ENCODE measurements at regions not wholly inside any gene's neighbourhood (a gene's known extent, or its start where the extent isn't known, plus 50 kb on each side); places are given as distances from the start of the nearest gene placed in this dataset.
"Not testable (repeated sequence)": the region's sequence is repeated elsewhere in the genome, so short reads cannot be mapped to it uniquely, and the experiment has no call there.

DNA sequence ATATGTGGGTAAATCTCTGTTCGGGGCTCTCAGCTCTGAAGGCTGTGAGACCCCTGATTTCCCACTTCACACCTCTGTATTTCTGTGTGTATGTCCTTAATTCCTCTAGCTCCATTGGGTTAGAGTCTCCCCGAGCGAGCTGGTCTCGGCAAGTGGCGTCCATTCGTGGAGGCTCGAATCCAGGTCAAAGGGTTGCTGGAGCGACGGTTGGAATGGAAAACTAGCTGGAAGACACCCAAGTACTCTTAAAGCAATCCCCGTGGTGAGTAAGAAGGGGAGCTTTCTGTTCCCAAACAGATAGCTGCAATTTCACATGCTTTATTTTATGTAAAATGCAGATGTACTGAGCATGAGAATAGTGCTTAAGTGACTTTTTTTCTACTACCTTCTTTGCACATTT is 277.5 kb upstream of the SGCG start:
- TF ChIP-seq MYC (IDR thresholded peaks at IDR 0.05; ENCODE audit: low read depth, low read length) = no peak
- TF ChIP-seq, protein P1, sequence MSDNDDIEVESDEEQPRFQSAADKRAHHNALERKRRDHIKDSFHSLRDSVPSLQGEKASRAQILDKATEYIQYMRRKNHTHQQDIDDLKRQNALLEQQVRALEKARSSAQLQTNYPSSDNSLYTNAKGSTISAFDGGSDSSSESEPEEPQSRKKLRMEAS (IDR thresholded peaks at IDR 0.05; ENCODE audit: low read depth, low read length) = no peak
- TF ChIP-seq, protein P2, sequence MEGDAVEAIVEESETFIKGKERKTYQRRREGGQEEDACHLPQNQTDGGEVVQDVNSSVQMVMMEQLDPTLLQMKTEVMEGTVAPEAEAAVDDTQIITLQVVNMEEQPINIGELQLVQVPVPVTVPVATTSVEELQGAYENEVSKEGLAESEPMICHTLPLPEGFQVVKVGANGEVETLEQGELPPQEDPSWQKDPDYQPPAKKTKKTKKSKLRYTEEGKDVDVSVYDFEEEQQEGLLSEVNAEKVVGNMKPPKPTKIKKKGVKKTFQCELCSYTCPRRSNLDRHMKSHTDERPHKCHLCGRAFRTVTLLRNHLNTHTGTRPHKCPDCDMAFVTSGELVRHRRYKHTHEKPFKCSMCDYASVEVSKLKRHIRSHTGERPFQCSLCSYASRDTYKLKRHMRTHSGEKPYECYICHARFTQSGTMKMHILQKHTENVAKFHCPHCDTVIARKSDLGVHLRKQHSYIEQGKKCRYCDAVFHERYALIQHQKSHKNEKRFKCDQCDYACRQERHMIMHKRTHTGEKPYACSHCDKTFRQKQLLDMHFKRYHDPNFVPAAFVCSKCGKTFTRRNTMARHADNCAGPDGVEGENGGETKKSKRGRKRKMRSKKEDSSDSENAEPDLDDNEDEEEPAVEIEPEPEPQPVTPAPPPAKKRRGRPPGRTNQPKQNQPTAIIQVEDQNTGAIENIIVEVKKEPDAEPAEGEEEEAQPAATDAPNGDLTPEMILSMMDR (IDR thresholded peaks at IDR 0.05; ENCODE audit: low read depth, low read length) = no peak
- no peak for TF ChIP-seq POLR2A (IDR thresholded peaks at IDR 0.05; ENCODE audit: extremely low read depth, insufficient read length)
- H3K4me3 ChIP-seq (ENCODE audit: low read depth, low read length) = no peak overlapping the region
- no peak for DNase-seq (ENCODE audit: low read depth)

DNA sequence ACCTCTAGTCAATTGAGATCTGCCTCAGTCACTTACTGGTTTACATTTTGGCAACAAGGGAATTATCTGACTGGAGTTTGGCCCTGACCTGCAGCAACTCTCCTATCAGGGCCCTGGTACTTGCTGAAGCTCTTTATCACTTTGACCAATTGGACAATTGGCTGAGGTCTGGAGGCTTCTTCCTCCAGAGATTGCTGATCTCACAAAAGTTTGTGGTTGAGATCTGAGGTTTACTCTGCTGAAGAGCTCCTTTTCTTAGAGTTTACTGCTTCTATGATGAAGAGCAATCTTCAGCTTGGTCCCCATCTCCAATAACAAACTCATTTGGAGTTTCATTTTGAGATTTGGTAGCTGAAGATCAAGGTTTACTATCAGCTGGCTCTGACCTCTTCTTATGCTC is 276.9 kb upstream of the SGCG start:
- no peak for DNase-seq (ENCODE audit: low read depth)
- no peak for TF ChIP-seq MYC (IDR thresholded peaks at IDR 0.05; ENCODE audit: low read depth, low read length)
- TF ChIP-seq POLR2A (IDR thresholded peaks at IDR 0.05; ENCODE audit: extremely low read depth, insufficient read length) = no peak
- TF ChIP-seq, protein P2 (IDR thresholded peaks at IDR 0.05; ENCODE audit: low read depth, low read length) = no peak
- TF ChIP-seq, protein P1 (IDR thresholded peaks at IDR 0.05; ENCODE audit: low read depth, low read length) = no peak
- H3K4me3 ChIP-seq (ENCODE audit: low read depth, low read length) = no peak overlapping the region

DNA sequence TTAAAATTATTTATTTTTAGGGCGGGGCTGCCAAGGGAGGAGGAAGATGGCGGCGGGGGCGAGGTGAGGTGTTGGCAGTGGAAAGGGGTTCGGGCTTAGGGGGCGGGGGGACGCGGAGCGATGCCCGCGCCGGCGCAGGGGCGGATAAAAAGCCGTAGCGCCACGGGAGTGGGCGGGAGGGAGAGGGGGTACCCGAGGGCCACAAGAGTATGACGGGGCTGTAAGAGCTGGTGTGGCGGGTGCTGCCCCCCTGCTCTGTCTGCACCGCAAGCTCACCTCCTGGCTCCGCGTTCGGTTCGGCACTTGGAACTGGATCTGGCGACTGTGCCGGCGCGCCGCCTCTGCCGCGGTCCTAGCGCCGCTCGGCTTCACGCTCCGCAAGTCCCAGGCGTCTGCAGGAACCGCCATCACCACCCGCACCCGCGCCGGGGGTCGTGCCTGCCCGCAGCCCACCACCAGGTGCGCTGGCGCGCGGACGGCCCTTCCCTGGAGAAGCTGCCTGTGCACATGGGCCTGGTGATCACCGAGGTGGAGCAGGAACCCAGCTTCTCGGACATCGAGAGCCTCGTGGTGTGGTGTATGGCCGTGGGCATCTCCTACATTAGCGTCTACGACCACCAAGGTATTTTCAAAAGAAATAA is 265.2 kb upstream of the SGCG start:
- H3K4me3 ChIP-seq (ENCODE audit: low read depth, low read length) = no peak overlapping the region
- TF ChIP-seq, protein P1 (IDR thresholded peaks at IDR 0.05; ENCODE audit: low read depth, low read length) = no peak
- TF ChIP-seq MYC (IDR thresholded peaks at IDR 0.05; ENCODE audit: low read depth, low read length) (no peak), POLR2A (IDR thresholded peaks at IDR 0.05; ENCODE audit: extremely low read depth, insufficient read length) (no peak)
- TF ChIP-seq, protein P2 (IDR thresholded peaks at IDR 0.05; ENCODE audit: low read depth, low read length) = no peak
- DNase-seq (ENCODE audit: low read depth) = no peak

DNA sequence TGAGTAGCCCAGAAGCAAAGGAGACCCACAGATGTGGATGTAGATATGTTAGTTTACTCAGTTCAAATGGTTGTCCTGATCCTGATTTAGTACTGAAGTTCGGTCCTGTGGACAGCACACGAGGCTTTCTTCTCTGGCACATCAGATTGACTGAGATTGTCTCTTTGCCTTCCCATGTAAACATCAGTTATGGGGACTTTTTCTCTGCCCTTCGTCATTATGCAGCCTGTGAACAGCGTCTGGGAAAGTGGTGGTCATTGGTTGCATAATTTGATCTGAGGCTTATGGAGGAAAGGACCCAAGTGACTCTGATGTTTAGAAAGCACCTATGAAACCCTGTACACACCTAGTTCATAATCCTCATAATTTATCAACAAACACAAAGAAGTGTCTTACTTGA is 264.5 kb upstream of the SGCG start:
- not testable (repeated sequence) for H3K4me3 ChIP-seq (ENCODE audit: low read depth, low read length); DNase-seq (ENCODE audit: low read depth)

DNA sequence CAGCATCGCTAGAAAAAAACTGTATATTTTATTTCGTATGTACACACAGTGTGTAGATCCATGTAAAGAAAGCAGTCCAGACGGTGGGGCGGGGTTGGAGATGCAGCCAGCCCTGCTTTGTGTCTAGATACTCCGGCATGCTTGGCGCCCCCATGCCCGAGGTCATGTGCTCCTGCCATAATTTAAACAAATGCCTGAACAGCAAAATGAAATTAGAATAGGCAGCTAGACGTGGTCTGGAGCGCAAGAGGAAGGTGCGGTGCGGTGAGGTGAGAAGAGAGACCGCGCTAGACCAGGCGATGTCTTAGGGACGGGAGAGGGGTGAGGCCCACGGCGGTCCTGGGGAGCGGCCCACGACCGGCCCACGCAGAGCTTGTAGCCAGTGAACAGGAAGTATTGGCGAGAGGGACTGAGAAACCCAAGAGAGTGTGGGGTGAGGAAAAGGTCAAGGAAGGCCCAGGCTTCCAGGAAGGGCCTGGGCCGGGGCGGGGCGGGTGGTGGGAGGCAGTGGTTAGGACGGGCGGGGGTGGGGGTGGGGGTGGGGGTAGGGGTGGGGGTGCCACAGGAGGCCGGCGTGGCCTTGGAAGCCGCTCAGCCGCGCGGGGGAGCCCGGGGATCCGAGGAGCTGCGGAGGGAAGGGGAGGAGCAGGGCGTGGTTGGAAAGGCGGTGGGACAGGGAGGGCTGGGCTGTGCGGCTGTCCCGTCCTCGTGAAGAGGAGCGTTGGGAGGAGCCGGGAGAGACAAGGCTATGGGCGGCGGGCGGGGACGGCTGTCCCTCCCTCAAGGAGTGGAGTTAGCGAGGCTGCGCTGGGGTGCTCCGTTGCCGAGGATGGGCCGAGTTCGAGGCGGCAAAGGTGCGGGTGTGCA is 254.7 kb upstream of the SGCG start:
- TF ChIP-seq, protein P1 (IDR thresholded peaks at IDR 0.05; ENCODE audit: low read depth, low read length) = no peak
- TF ChIP-seq POLR2A (IDR thresholded peaks at IDR 0.05; ENCODE audit: extremely low read depth, insufficient read length) (no peak), MYC (IDR thresholded peaks at IDR 0.05; ENCODE audit: low read depth, low read length) (no peak)
- TF ChIP-seq, protein P2 (IDR thresholded peaks at IDR 0.05; ENCODE audit: low read depth, low read length) = no peak
- no peak for DNase-seq (ENCODE audit: low read depth)
- no peak overlapping the region for H3K4me3 ChIP-seq (ENCODE audit: low read depth, low read length)

DNA sequence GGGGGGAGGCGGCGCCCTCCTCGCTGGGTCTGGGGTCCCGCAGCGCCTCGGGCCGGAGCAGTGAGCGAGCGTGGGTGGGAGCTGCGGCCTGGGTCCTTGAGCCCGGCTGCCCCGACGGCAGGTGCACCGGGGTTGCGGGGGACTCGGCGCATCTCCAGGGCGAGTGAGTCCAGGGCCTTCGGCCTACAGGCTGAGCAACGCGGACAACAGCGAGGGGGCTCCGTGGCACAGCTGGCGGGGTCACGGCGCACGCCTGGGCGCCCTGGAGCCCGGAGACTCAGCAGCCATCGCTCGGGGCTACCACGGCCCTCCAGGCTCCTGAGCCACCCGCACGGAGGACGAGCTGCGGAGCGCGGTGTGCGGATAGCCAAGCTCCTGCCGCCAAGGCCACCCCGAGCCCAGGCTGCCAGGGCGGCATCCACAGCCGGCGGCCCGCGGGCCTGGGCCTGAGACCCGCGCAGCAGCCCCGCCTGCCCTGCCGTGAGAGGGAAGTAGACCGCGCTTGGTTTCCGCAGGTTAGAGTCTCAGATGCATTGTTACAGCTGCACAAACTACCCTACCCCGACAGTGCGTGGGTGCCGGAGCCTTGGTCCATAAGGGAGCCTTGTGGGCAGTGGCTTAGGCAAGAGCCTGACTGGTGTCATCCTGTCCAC is 253.9 kb upstream of the SGCG start:
- H3K4me3 ChIP-seq (ENCODE audit: low read depth, low read length) = no peak overlapping the region
- TF ChIP-seq MYC (IDR thresholded peaks at IDR 0.05; ENCODE audit: low read depth, low read length) (no peak), POLR2A (IDR thresholded peaks at IDR 0.05; ENCODE audit: extremely low read depth, insufficient read length) (no peak)
- DNase-seq (ENCODE audit: low read depth) = no peak

DNA sequence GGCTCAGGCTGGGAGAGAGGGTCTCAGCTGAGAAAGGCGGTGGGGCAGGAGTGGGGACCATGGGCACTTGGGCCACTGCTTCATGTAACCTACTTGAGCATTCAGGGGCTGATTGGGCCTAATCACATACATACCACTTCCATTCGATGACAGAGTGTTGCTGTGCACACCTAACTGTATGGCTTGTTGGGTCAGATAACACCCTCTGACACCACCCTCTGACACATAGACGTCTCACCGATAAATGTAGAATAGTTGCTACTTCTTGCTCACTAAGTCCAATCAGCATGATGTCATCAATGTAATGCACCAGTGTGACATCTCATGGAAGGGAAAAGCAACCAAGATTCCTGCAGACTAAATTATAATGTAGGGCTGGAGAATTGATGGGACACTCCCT is 252.9 kb upstream of the SGCG start:
- not testable (repeated sequence) for H3K4me3 ChIP-seq (ENCODE audit: low read depth, low read length); DNase-seq (ENCODE audit: low read depth)
